ENCODE measurements at regions not wholly inside any gene's neighbourhood (a gene's known extent, or its start where the extent isn't known, plus 50 kb on each side); places are given as distances from the start of the nearest gene placed in this dataset.

DNA sequence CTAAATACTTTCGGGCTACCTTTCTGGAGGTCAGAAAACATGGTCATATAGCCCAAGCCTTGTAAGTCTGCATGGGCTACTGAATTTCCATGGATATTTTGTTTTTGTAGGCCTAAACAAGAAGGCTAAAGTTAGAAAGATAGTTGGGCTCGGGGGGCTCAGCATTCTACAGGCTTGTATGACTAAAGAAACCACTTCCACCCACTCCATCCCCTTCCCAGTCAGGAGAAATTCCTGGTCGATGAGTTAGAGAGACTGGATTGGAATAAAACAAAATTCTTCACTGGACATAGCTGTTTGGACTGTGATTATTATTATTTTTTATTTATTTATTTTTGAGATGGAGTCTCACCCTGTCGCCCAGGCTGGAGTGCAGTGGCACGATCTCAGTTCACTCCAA lies 539.4 kb upstream of the TNP1 start:
- DNase-seq, result no peak

DNA sequence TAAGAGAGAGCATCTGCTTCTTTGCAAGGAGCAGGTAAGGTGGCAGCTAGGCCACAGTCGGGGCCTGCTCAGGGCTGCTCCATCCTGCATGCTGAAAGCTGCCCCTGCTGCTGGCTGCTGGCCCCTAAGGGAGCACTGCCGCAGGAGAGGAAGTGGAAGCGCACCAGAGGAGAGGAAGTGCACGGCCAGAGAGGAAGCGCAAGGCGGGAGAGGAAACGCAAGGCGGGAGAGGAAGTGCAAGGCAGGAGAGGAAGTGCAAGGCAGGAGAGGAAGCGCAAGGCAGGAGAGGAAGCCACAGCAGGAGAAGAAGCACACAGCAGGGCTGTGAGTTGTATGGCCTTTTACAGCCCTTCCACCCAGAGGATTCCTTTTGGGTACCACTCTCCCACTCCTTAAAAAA lies 539.0 kb upstream of the TNP1 start:
- no peak for DNase-seq

DNA sequence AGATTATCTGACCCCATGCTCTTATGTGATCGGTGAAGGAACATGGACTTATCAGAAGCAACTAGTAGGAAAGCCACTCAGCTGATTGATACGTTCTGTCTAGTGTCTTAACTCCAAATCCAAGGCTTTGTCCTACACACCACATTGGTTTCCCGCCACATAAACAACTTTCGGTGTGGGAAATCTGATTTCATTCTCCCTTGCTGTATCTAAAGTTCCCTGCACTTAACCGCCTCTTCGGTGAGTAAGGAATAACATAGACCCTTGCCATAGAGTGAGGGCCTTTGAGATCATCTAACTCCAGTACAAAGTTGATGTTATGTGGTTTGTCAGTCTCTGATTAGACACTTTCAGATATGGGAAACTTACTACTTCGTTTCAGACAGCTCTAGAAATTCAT lies 538.2 kb upstream of the TNP1 start:
- no peak for DNase-seq

DNA sequence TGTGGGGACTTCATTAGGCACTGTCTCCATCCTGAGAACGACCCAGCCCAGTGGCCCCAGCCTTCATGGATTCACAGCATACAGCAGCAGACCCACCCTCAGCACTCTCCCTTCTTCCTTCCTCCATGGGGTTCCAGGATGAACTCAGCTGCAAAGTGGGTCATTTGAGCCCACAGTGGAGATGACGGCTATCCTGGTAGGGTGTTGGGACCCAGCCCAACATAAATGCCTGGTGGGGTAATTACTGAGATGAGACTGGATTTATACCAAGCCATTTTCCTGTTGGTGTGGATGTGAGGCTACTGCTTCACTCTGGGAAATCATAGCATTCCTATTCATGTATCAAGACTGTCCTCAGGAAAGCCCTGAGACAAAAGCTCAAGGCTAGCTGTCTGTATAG lies 536.7 kb upstream of the TNP1 start:
- no peak for DNase-seq

DNA sequence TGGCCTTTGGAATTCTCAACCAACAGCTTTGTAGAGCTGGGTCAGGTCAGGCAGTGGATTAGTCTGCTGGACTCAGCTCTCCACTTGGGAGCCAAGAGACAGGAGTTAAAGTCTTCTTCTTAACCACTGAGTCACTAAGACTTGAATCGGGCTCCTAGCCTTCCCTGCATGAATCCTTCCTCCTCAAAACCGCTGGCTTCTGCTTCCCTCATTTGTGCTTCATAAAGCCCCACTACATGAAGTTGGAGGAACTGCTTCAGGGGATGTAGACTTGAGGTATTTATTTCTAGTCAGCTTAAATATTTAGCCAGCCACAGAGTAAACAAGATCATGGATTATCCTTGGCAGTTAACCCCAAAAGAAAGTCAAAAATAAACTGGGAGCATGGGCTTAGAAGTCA lies 536.3 kb upstream of the TNP1 start:
- DNase-seq, result no peak

DNA sequence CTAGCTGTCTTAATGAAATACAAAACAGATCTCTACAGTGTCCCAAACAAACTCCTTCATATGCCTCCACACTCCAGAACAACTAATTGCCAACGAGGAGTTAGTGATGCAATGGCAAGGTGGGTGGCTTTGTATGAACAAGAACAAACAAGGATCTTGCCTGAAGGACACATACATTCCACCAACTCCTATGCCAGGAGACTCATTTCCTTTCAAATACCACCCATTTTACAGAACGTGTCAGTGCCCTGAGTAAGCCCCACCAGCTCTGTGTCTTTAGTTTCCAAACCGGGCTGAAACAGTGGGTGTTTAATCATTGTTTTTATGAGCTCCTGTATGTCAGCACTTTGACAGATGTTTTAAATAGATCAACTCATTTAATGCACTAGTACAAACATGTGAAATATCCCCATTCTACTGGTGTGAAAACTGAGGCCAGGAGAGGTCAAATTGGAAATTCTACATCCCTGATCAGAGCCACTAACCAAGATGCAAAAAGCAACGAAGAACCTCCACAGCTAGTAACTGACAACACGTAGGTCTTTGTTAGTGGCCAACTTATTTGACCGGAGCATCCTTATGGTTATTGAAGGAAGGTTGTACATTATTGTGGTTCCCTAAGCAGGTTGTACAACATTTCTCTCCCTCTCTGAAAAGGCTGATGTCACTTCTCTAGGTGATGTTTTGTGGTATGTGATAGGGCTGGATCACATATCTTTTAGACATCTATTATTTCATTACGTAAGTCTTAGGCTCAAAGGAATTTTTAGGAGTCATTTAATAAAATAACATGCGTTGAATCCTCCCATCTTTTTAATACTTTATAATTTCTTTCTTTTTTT lies 534.9 kb upstream of the TNP1 start:
- no peak for DNase-seq

DNA sequence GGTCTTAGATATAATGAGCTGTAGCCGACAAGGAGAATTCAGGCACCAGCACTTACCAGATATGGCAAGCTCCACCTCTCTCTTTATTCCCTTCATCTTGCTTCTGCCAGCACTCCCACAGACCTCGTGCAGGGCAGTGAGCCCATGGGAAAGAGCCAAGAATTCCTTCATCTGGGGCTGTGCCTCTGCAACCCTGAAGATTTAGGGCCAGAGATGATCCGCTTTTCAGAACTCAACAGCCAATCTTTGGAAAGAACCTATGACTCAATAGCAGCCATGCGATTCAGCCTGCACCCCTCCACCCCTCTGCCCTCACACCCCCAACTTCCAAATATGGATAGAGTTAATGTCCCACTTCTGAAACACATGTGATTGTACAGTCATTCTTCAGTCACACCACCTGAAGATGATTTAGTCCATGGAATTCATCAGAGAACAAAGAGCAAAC lies 533.7 kb upstream of the TNP1 start:
- DNase-seq, result no peak

DNA sequence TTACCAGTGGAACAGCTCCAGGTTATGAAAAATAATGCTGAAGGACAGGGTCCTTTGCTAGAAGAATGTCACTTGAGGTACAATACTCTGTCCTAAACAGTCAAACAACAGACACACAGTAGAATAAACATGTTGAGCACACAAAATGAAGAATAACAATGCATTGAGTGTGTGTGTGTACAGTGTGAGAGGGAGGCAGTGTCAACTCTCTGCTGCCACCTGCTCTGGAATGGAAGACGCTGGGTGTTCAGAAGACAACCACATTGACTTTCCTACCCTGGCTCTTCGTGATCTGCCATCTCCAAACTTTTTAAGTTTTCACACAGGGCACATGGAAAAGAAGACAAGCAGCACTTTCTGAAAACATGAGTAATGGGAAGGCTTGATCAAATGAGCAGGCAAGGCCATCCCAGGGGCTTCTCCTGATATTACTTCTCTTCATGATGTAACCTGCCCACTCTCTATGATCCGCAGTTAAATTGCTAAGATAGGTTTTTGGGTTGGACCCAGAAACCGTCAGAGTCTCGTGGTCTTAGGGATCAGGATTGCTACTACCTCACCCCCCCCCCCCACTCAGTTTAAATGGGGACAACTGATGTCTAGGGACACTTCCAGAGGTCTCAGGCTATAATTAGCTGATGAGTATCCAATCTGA lies 533.2 kb upstream of the TNP1 start:
- DNase-seq, result no peak

DNA sequence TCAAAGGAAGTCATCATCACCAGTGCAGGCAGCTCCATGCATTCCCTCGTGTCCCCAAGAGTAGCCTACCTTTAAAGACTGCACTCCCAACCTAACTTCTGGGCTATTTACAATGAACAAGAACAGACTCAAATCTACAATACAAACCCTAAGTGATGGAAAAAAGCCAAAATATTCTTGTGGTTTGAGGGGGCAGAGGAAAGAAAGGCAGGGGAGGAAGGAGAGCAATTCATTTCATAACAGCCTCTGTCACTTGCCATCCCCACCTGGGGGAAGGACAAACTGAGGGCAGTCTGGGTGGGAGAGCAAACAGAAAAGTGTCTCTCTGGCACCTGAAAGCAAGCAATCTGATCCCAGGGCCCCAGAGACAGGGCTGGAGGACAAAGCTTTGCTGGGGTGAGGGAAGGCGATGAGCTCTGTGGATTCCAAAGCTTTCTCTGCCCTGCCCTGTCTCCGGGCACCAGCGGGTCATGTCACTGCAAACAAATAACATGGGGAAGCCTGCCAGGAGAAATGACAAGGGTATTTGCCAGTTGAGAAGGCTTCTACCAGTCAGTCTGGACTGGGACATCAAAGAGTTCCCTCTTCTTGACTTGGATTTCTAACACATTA lies 528.0 kb upstream of the TNP1 start:
- no peak for DNase-seq

DNA sequence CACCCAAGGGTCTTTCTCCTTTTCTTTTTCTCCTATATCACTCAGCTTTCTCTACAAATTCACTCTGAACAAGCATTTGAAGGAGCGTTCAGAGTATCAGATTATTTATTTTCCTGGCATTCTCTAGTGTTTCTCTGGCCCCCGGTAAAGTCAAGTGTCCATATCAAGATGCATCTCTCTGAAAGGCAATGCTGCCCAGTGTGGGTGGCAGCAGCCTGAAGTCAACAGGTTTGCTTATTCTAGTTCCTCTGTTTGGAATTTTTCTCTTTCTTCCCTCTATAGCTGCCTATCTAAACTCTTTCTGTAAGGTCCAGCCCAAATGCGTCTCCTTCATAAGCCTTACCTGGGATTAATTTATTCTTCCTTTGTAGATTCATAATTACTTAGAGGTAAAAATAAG lies 526.2 kb upstream of the TNP1 start:
- DNase-seq, result no peak

DNA sequence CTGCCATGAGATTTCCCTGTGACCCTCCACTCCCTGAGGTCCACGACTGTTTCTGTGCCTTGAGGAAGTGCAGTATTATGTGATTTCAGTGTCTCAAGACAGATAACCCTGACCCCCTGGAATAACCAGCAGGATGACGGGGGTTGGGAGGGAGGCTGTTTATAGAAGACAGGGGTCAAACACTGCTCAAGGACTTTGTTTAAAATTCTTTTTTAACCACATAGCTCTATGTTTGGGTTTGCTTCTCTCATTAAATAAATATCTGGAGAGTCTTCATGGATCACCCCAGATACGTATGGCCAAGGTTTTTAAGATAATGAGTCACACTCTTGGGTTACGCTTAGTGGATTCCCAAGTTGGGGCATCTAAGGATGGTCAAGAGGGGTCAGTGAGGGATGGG lies 523.8 kb upstream of the TNP1 start:
- no peak for DNase-seq

DNA sequence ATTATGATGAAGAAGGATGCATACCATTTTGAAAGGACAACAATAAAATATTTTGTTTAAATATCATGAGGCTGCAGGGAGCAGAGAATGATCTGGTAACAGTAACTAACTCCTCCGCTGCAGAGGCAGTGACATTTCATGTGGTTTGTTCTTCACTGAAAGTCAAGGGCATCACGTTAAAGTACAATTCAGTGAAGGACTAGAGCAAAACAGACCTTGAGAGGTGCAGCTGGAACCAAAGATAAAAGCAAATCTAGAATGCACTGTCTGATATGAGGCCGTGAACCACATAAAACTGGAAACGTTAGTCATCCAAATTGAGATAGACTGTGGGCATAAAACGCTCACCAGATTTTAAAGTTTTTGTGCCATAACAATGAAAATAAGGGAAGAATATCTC lies 522.9 kb upstream of the TNP1 start:
- no peak for DNase-seq

DNA sequence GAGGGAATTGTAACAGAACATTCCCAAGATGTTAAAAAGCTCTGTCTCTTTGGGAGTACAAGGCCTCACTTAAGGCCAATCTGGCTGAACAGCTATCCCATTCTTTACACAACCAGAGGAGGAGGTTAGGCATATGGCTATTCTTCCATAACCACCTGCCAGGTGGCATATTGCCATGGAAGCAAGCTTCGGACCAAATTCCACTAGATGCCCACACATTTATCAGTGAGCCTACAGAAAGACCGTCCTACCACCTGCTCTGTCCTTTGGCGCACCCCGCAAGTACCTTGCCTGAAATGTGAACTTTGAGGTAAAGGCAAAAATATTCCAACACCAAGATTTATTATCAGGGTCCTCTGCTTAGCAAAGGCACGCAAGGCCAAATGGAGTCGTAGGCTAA lies 519.9 kb upstream of the TNP1 start:
- no peak for DNase-seq

DNA sequence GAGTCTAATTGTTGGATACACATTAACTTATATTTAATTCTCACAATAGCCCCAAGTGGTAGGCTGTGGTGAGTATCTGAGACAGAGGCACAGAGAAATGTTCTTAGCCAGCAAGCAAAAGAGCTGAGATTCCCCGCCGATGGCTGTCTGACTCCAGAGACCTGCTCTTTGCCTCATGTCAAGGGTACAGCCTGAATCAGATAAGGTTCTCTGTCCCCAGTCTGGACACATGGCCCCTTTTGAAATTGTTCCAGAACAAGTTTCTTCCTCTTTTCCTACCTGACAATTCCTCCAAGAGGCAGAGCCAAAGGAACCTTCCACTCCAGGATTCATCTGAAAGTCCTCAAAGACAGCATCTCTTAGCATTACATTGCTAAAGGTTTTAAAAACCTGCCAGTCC lies 512.9 kb upstream of the TNP1 start:
- no peak for DNase-seq

DNA sequence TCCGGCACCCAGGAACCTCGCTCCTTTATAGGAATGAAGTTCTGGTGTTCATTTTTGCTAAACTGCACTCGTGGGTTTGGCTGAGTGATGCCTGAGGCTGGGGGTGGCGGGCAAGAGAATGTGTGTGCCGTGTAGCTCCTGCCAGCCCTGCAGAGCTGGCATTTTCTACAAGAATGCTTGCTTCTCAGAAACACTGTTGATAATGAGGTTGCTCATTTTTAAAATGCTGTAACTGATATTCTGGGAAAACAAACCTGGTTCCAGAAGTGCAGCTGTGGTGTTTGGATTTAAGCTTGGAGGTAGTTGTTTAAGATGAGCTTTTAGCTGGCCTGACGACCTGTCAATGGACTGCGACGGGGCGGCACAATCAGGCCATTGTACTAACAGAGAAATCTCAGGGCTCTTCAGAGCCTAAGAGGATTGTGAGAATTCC lies 511.9 kb upstream of the TNP1 start:
- DNase-seq, result no peak

DNA sequence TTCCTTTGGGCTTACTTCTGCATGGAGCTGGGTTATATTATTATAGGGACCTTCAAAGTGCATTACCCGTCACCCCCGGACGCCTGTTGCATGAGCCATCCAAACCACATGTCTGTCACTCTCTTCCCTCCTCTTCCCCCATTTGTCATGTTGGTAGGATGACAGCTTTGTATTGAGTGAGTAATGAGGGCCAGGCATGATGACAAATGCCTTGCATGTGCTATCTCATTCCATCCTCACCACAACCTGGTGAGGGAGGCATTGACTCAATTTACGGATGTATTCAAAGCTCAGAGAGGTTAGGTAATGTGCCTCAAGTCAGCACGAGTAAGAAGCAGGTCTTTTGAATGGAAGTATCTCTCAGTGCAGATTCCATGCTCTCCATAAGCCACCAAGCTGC lies 510.5 kb upstream of the TNP1 start:
- DNase-seq, result no peak

DNA sequence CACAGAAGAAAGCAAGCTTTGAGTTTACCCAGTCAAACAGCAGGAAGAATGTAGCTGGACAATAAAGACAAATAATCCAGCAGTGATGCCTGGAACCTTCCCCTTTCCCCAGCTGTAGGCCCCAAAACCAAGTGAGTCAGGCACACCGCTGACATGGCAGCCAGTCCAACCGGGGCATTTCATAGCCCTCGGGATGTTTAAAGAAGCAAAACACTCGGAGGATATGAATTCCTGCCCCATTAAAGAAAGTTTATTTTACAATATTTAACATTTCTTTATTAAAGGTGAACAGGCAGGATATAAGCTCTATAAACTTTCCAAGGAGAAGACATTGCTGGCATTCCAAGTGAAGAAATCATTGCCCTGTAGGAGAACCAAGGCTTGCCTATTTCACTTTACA lies 507.6 kb upstream of the TNP1 start:
- no peak for DNase-seq

DNA sequence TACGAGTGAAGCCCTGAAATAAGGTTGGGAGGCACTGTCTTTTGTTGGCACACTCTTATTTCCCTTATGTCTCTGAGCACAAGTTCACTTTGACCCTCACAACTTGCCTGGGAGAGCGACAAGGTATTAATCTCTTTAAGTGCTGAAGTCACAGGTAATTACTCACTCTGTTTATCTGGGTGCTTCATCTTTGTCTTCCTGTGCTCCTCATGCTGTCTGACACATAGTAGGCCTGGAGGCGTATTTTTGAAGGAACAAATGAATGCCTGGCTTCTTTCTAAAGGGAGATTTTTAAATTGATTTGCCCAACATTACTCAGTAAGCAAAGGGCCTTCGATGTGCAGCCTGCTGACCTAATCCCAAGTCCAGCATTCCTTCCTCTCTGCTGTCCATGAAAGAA lies 507.1 kb upstream of the TNP1 start:
- no peak for DNase-seq

DNA sequence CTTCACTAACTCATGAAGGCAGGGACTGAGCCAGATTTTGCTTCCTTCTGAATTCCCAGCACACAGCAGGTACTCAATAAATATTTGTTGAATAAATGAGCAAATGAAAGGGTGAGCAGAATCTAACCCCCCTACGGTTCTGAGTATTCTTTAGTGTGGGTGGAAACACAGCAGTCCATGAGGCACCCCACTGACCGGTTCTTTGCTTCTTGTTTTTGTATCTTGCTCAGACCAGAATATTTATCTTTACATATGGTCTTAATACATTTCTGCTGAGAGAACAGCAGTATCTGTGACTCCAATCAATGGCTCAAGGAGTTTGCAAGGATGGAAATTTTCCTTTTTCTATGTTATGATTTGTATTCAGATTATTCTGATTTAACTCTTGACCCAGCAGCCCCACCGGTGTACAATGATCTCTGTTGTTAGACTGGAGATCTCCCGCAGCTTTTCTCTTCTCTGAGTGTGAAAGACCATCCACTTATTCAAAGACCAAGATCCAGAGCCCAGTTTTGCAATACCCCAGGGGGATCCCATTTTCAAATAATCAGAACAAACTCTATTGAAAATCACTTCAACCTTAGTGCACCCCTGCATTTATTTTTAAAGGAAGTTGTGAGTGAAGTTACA lies 506.5 kb upstream of the TNP1 start:
- DNase-seq, result no peak

DNA sequence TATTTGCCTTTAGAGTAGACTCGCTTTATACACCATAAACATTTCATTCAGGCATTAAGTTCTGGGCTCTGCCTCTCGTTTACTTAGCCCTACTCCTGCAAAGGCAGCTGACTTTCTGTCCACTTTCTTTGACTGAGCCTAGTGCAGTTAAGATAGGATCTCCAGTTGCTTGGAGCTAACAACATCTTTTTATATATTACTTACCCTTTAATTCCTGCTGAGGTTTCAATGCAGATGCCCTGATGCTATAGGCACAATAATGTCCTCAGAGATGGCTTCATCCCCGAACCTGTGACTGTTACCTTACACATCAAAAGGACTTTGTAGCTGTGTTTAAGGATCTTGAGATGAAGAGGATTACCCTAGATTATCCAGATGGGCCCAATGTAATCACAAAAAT lies 505.8 kb upstream of the TNP1 start:
- no peak for DNase-seq

DNA sequence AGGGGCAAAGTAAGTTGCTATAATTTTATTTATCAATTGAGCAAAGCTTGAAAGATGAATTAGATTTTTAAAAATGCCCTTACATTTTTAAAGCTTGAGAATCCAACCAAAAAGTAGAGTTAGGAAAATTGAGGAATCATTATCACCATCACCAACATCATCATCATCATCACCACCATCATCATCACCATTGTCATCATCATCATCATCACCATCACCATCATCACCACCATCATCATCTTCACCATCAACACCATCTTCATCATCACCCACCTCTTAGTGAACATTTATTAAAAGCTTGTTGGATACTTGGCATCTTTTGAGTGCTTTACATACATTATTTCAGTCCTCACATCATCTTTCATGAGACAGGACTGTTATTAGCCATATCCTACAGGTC lies 504.4 kb upstream of the TNP1 start:
- DNase-seq, result no peak

DNA sequence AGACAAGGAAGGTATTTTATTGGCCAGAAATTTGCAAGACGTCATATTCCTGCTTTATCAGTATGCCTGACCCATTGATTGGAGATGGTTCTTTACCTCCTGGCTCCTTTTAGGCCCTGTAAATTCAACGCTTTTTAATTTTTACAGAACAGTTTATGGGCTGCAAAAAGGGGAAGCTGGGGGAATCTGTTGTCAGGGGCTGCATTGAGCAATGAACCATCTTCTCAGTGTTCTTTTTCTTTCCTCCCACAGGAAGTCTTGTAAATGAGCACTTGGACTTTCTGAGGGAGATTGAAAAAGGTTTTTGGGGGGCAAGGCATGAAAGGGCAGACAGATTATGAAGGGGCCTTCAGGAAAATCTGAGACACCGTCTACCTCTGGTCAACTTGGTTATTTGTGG lies 503.6 kb upstream of the TNP1 start:
- no peak for DNase-seq

DNA sequence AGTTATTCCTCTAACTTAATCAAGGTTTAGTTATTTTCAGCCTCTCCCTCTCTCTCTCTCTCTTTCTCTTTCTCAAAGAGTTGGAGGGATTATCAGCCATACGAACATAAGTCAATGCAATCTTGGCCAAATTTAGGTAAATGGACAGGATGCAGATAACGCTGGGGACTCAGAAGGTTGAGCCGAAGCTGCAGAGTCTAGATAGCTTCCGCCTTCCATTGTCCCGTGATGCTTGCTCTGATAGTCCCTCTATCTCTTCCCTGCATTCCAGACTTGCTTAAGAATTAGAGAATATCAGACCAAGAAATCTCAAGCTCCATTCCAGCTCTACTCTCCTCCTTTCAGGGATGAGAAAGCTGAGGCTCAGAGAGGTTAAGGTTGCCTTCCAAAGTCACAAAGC lies 502.8 kb upstream of the TNP1 start:
- no peak for DNase-seq

DNA sequence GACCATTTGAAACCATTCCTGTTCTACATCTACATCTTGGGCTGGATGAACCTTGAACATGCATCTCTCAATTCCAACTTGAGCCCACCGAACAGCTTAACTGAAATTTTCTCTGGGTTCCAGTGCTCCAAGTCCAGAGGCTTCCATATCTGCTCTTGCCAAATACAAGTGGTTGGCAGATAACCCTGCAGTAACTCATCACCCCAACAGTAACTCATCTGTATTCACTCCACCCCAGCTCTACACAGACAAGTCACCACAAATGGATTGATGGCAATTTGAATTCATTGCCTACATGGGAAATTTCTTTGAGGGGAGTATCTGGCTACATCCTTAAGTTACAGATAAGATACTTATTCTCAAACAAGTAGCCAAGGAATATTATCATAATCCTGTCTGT lies 502.4 kb upstream of the TNP1 start:
- no peak for DNase-seq

Data from CD4-positive, alpha-beta T cell treated with Interleukin-17A for 1 hour (primary cell).